GM19193 (cell line): ENCODE measurements at regions not wholly inside any gene's neighbourhood (a gene's known extent, or its start where the extent isn't known, plus 50 kb on each side); places are given as distances from the start of the nearest gene placed in this dataset.

Experiments used
- POLR2A ChIP-seq: IDR thresholded peaks from 4 replicates; pipeline ENCODE4 v1.6.1; 2011; ENCODE audit not compliant: insufficient read depth, insufficient read length; ENCODE audit errors: extremely low read depth

GRCh38 chr3:44018926-44019325 is 222.8 kb upstream of the TOPAZ1 start:
- no peak for TF ChIP-seq POLR2A

DNA sequence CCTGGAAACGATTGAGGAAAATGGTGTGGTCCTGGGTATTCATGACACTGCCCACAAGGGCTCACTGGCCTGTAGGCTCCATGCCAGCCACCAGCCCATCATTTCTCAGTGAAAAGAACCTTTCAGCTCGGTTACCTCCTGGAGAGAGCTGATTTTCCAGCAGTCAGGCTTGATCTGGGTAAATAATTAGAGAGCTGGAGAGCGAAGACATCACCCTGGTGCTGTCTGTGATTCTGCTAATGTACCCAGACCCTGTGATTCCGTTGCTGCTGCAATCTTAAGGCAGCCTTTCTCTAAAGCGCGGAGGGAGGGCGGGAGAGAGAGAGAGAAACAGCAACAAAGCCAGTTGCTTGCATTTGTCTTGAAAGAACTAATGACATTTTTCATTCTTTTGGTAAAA is 221.9 kb upstream of the TOPAZ1 start:
- TF ChIP-seq POLR2A = no peak

- TF ChIP-seq POLR2A = no peak
These were observed 221.5 kb upstream of the TOPAZ1 start for GRCh38 chr3:44020143-44020542.

DNA sequence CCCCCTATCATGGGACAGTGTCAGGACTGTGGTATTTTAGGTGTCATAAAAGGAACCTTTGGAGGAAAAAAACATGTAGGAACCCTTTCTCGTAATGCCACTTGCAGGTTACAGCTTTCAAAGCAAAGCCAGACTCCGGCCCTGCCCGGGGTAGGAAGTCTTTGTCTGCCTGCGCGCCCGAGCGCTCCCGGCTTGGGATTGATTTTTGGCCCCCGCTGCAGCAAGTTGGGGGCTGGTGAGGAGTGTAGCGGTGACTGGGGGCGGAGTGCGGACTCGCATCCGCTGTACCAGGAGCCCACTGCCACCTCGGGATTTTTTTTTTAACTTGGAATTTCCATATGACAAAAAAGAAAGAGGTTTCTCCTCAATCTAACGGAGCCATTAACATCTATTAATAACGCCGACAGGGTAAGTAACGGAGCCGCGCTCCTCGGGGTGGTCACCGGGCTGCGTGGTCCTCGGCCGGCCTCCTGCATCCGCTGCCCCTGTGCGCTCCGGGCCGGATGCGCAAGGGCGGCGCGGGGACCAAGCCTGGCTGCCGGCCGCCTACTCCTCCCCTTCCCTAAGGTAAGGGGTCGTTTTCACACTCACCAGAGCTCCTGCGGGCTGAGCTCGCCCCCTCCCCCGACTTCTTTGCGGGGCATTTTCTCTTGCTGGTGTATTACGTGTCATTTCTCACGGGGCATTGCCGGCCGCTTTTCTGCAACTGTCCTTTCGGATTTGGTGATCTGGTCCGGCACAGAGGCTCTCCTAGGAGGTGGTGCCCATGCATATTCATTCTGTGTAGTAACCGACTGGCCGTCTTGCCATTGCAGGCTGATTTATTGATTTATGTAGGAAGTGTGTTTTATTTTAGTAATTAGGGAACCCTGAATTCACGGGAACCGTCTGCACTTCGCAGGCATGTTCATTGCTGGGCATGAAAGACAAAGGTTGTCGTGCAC is 219.8 kb upstream of the TOPAZ1 start:
- TF ChIP-seq POLR2A = no peak

GRCh38 chr3:44023961-44024593 is 217.6 kb upstream of the TOPAZ1 start:
- no peak for TF ChIP-seq POLR2A

DNA sequence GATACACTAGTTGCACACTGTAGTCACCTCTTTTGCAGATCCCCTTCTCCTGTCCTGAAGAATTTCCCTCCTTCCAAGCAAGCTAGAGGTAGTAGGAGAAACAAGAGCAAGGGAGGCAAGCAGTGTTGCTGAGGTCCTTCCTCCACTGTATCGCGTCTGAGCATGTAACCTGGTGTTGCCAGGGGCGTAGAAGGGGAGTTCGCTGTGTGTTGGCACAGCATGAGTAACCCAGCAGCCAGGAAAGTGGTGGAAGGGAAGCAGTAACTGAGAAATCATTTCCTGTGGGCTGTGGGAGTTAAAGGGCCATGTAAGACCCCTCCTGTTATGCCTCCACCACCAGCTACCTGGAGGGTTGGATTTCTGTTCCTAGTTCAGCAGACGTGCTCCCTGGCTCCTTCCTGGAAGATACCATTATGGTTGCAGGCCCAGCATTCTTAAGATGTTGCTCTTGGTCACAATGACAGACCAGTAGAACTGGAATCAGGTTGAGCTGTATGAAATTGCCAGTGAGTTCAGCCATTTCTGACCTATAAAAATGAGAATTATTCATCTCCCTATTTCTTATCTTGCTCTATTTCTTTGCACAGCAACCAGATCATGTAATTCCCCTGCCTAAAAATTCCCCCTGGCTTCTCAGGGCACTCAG is 215.3 kb upstream of the TOPAZ1 start:
- TF ChIP-seq POLR2A = no peak

DNA sequence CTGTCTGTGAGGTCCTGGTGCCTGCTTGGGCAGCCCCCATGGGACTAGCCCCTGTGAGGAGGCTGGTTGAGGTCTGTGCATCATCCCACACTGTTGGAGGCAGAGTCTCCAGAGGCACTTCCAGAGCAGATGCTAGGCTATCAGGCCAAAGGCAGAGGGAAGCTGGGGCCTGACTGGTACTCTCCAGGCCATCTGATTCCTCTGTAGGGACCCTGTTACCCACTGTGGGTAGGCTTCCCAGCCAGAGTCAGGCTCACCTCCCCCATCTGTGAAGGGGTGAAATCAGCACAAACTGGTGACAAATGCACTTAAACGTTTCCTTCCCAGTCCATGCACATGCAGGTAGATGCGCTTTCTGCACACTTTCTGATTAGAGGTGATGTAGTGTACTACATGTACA is 212.6 kb upstream of the TOPAZ1 start:
- TF ChIP-seq POLR2A = no peak

DNA sequence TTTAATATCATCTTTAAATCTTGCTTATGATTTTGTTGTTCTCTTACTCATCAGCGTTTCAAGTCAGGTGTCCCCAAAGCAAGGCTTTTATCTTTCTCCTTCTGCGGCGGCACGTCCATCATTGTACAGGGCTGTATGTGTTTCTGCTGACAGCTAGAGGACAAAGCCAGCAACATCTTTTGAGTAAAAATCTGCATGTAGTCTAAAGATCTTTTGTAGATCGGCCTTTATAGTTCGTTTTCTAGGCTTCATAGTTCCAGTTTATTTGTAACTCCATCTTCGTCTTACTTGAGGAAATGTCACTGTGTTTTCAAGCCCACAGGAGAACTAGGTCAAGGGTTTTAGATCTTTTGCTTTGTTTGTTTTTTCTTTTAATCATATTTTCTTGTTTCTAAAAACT is 211.4 kb upstream of the TOPAZ1 start:
- TF ChIP-seq POLR2A = no peak

GRCh38 chr3:44030687-44031305 is 210.9 kb upstream of the TOPAZ1 start:
- TF ChIP-seq POLR2A = no peak

DNA sequence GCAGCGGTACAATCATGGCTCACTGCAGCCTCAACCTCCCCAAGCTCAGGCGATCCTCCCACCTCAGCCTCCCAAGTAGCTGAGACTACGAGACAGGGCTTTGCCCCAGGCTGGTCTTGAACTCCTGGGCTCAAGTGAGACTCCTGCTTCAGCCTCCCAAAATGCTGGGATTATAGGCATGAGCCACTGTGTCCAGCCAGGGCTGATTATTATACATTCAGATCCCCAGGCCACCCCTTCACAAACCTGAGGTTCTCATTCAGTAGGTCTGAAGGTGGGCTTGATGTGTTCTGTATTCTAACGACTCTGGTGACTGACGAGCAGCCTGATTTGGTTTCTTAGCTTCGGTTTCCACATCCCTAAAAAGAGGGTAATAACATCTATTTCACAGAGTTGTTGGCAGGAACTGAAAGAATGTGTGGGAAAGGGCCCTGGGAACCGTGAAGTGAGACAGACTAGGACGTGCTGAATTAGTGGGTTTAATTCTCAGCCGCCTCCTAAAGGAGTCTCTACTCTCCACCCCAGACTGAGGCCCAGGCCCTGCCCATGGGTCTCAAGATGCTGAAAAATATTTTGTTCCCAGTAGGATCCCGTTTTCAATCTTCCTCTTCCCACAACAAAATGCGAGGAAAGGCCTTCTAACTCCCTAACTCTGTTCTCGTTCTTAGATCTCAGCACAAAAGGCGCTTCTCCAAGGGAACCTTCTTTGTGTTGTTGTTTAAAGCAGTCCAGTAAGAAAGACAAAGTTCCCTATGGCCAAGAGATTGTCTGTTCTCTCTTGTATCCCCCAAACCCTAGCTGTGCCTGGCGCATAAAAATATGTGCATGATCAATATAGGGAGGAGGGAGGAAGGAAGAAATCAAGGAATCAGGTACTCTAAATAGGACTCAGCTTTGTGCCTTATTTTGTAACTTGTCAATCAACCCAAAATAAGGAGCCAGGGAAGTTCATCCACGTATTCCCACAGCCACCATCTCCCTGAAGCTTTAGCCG is 210.0 kb upstream of the TOPAZ1 start:
- TF ChIP-seq POLR2A = no peak

DNA sequence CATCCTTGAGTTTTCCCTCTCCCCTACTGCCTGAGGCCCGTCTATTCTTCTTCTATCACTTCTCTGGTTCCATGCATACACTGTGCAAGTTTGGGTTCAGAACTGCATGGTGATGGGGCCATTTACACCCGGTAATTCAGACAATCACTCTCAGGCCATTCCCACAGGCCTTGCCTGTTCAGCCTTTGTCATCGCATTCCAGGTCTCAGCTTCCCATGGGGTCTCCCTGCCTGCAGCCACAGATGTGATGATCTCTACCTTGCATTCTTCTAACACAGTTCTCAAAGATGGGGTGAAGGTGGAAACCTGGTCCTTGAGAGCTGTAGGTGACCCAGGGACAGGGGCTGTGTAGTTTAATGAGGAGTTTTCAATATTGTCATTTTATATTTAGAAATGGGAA is 209.2 kb upstream of the TOPAZ1 start:
- TF ChIP-seq POLR2A = no peak

- no peak for TF ChIP-seq POLR2A
These were observed 208.6 kb upstream of the TOPAZ1 start for GRCh38 chr3:44033123-44033522.

DNA sequence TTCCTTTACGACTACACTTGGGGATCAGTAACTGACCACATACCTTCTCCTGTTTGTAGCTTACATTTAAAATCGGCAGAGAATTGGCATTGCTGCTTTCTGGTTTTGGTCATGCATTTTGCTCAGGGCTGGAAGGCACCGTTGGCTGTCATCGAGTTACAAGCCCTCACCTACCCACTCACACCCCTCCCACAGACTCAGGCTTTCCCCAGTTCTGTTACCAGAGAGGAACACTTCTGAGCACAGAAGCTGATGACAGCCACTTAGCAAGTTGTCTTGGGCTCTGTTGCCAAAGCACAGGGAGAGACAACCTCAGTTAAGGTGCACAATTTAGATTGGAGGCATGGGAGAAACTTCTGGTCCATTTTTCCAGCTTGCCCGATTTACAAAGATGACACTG is 204.8 kb upstream of the TOPAZ1 start:
- TF ChIP-seq POLR2A = no peak

- no peak for TF ChIP-seq POLR2A
These were observed 202.7 kb upstream of the TOPAZ1 start for GRCh38 chr3:44039006-44039405.

DNA sequence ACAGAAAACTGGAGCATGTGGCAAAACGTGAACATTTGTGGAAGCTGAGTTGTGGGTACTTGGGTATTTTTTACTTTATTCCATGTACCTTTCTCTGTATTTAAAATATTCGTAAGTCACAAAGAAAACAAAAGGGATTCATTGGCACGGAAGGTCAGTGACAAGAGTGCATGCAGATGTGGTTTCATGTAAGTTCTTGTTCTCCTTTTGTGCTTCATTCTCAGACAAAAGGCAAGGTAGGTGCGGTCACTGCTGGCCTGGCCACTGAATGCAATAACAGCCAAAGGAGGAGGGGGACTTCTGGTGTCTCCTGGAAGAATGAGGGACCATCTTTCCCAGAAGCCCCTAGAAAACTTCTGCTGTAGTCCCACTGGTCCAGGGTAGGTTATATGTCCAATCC is 200.0 kb upstream of the TOPAZ1 start:
- no peak for TF ChIP-seq POLR2A

GRCh38 chr3:44042772-44043171 is 198.9 kb upstream of the TOPAZ1 start:
- TF ChIP-seq POLR2A = no peak
